Ascending aorta (tissue), 2 donors: ENCODE measurements at regions not wholly inside any gene's neighbourhood (a gene's known extent, or its start where the extent isn't known, plus 50 kb on each side); places are given as distances from the start of the nearest gene placed in this dataset.
A peak's percentile ranks its signal among the peaks of the same experiment; 100 is the strongest.

ENCODE experiments used
- DNase-seq, 2 donors: peaks; one replicate each; pipeline ENCODE4 v3.0.0-alpha.2; 2019; ENCODE audit warnings: low spot score in 2 of 2
- H3K27ac ChIP-seq, 2 donors: fragments of 200-600 bp; sonication (generic); one replicate each; pipeline ENCODE4 v1.5.1; 2016 to 2017; ENCODE audit warnings: mild to moderate bottlenecking in 1 of 2
- H3K27me3 ChIP-seq: fragments of 200-600 bp; sonication (generic); one replicate; pipeline ENCODE4 v1.5.1; 2017
- H3K36me3 ChIP-seq, 2 donors: fragments of 200-600 bp; sonication (generic); one replicate each; pipeline ENCODE4 v1.5.1; 2016
- H3K4me1 ChIP-seq, 2 donors: fragments of 200-600 bp; sonication (generic); one replicate each; pipeline ENCODE4 v1.5.1; 2016 to 2017; ENCODE audit warnings: mild to moderate bottlenecking in 1 of 2
- H3K4me3 ChIP-seq, 2 donors: fragments of 200-600 bp; sonication (generic); one replicate each; pipeline ENCODE4 v1.5.1; 2016 to 2017; ENCODE audit warnings: mild to moderate bottlenecking in 1 of 2
- H3K9me3 ChIP-seq, 2 donors: fragments of 200-600 bp; sonication (generic); one replicate each; pipeline ENCODE4 v1.5.1; 2016
- intact Hi-C: fragments of 100-400 bp; cut with DNase I; formaldehyde crosslinking; loops from one replicate; pipeline ENCODE4 v1.15.1; 2023
- TF ChIP-seq, protein P1 (sequence below), 3 experiments: fragments of 200-600 bp in 2 of 3; fragments of 450-650 bp in 1 of 3; sonication (generic) in 2 of 3; IDR thresholded peaks; one replicate each; pipeline ENCODE4 v1.5.1; 2016 to 2019; ENCODE audit warnings: antibody characterized with exemption in 3 of 3, mild to moderate bottlenecking in 1 of 3, moderate library complexity in 1 of 3

- peaks cover 0 to 2% of the 10 kb centered on the region in 2 donors for H3K4me1 ChIP-seq
- no peak overlapping the region for H3K4me3 ChIP-seq
- no peak for DNase-seq
- no peaks in the 10 kb centered on the region for H3K9me3 ChIP-seq
- no peaks in the 10 kb centered on the region for H3K36me3 ChIP-seq
- intact Hi-C loops, result no loop called here
- TF ChIP-seq, protein P1, sequence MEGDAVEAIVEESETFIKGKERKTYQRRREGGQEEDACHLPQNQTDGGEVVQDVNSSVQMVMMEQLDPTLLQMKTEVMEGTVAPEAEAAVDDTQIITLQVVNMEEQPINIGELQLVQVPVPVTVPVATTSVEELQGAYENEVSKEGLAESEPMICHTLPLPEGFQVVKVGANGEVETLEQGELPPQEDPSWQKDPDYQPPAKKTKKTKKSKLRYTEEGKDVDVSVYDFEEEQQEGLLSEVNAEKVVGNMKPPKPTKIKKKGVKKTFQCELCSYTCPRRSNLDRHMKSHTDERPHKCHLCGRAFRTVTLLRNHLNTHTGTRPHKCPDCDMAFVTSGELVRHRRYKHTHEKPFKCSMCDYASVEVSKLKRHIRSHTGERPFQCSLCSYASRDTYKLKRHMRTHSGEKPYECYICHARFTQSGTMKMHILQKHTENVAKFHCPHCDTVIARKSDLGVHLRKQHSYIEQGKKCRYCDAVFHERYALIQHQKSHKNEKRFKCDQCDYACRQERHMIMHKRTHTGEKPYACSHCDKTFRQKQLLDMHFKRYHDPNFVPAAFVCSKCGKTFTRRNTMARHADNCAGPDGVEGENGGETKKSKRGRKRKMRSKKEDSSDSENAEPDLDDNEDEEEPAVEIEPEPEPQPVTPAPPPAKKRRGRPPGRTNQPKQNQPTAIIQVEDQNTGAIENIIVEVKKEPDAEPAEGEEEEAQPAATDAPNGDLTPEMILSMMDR (IDR thresholded peaks at IDR 0.05), result no peak
- H3K27ac ChIP-seq, result no peak overlapping the region
- no peaks in the 10 kb centered on the region for H3K27me3 ChIP-seq
These were observed 151.8 kb downstream of the ABCA8 start for GRCh38 chr17:68803164-68803929.

GRCh38 chr17:68801335-68802247 lies 153.6 kb downstream of the ABCA8 start:
- H3K9me3 ChIP-seq, result no peaks in the 10 kb centered on the region
- TF ChIP-seq, protein P1 (IDR thresholded peaks at IDR 0.05), result no peak
- no peaks in the 10 kb centered on the region for H3K4me1 ChIP-seq
- no peak overlapping the region for H3K4me3 ChIP-seq
- no peaks in the 10 kb centered on the region for H3K36me3 ChIP-seq
- intact Hi-C loops, result no loop called here
- H3K27me3 ChIP-seq, result no peaks in the 10 kb centered on the region
- DNase-seq, result no peak
- no peak overlapping the region for H3K27ac ChIP-seq

DNA sequence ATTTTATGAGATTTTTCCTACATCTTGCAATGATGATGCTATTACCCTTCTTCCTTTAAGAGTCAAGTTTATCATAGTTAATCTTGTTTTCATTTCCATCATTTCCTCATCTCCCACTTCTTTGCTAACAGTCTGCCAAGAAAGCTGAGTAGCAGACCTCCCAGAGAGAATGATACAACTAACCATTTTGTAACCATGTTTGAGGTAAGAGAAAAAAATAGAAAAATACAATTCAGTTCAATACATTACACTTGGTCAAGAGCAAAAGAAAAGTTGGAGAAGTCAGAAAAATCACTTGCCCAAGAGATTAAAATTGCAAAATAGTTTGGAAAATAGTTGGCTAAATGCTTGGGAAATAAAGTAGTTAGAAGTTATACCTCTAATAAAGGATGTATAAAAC lies 154.4 kb downstream of the ABCA8 start:
- no peak for DNase-seq
- Histone ChIP-seq H3K27ac (no peak overlapping the region), H3K4me3 (no peak overlapping the region), H3K4me1 (no peaks in the 10 kb centered on the region), H3K27me3 (no peaks in the 10 kb centered on the region), H3K36me3 (no peaks in the 10 kb centered on the region), H3K9me3 (no peaks in the 10 kb centered on the region)
- TF ChIP-seq, protein P1 (IDR thresholded peaks at IDR 0.05), result no peak
- intact Hi-C loops, result no loop called here

GRCh38 chr17:68794636-68795434 lies 160.4 kb downstream of the ABCA8 start:
- no peaks in the 10 kb centered on the region for H3K36me3 ChIP-seq
- H3K4me1 ChIP-seq, result no peaks in the 10 kb centered on the region
- H3K4me3 ChIP-seq, result peak overlapping the region in 1 of 2 donors; percentile 14
- TF ChIP-seq, protein P1 (IDR thresholded peaks at IDR 0.05), result peak in 2 of 3 experiments; percentile 4 to 26
- H3K9me3 ChIP-seq, result no peaks in the 10 kb centered on the region
- no peak for DNase-seq
- H3K27ac ChIP-seq, result peak overlapping the region; percentile 24 to 57
- H3K27me3 ChIP-seq, result no peaks in the 10 kb centered on the region
- intact Hi-C loops, result no loop called here

DNA sequence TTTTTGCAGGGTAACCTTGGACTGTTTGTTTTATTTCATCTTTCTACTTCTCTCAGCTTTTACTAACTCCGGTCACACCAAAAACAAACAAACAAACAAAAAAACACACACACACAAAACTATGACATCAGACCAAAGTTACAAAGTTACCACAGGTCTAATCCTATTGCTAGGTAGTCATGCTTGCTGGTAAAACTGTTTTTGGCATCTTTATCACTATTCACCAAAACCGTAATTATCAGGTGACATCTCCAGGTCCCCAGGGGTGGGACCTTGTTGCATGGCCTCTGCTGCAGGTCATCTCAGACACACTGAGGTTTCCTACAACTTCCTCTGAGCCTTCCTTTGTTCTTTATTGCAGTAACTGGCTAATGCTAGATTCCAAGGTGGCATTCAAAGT lies 162.3 kb downstream of the ABCA8 start:
- no peaks in the 10 kb centered on the region for H3K27me3 ChIP-seq
- no peaks in the 10 kb centered on the region for H3K4me1 ChIP-seq
- no peaks in the 10 kb centered on the region for H3K36me3 ChIP-seq
- DNase-seq, result no peak
- H3K27ac ChIP-seq, result no peak overlapping the region
- intact Hi-C loops, result no loop called here
- no peak overlapping the region for H3K4me3 ChIP-seq
- no peaks in the 10 kb centered on the region for H3K9me3 ChIP-seq
- TF ChIP-seq, protein P1 (IDR thresholded peaks at IDR 0.05), result no peak
